ENCODE measurements at regions not wholly inside any gene's neighbourhood (a gene's known extent, or its start where the extent isn't known, plus 50 kb on each side); places are given as distances from the start of the nearest gene placed in this dataset.

GRCh38 chr12:88909510-88909909, 329.2 kb upstream of the KITLG start:
- H2AFZ ChIP-seq (ENCODE audit: control insufficient read depth, low read length): no peak overlapping the region
- H3K4me2 ChIP-seq (ENCODE audit: control insufficient read depth, extremely low read depth, insufficient read depth, low read depth, low read length): no peak overlapping the region
- no peak overlapping the region for H3K4me3 ChIP-seq (ENCODE audit: control insufficient read depth in 2 of 3, extremely low read depth in 1 of 3, insufficient read depth in 2 of 3, low read depth in 1 of 3, low read length in 3 of 3)
- H3K9me3 ChIP-seq (ENCODE audit: control insufficient read depth, low read depth, low read length): no peaks in the 10 kb centered on the region
- dilution Hi-C loops (cut with MboI; ENCODE audit: extremely low pct_ligation_motif_present, low sequenced_read_pairs): no loop called here
- no peak overlapping the region for H3K27ac ChIP-seq (ENCODE audit: control insufficient read depth, insufficient read depth, low read length)
- DNase-seq (ENCODE audit: low read depth, low spot score): no peak
- H3K9me1 ChIP-seq (ENCODE audit: control insufficient read depth, extremely low read depth, insufficient read depth, low read length): no peaks in the 10 kb centered on the region
- no peak for FAIRE-seq
- H3K4me1 ChIP-seq (ENCODE audit: control insufficient read depth, extremely low read depth, insufficient read depth, low read length): no peaks in the 10 kb centered on the region
- TF ChIP-seq EZH2 (IDR thresholded peaks at IDR 0.05; ENCODE audit: low read length): no peak
- TF ChIP-seq CTCF (optimal IDR thresholded peaks at IDR 0.05 in 1 of 3, IDR thresholded peaks at IDR 0.05 in 1 of 3, conservative IDR thresholded peaks at IDR 0.05 in 1 of 3; ENCODE audit: extremely low read depth in 1 of 3, insufficient read depth in 2 of 3, low read length in 3 of 3): no peak
- H3K9ac ChIP-seq (ENCODE audit: control insufficient read depth, extremely low read depth, insufficient read depth, low read length): no peak overlapping the region
- H3K79me2 ChIP-seq (ENCODE audit: control insufficient read depth, insufficient read depth, low read length): no peaks in the 10 kb centered on the region
- H3K27me3 ChIP-seq (ENCODE audit: control insufficient read depth, extremely low read depth, insufficient read depth, low read length): no peaks in the 10 kb centered on the region
- H4K20me1 ChIP-seq (ENCODE audit: control insufficient read depth, extremely low read depth, insufficient read depth, low read length): no peaks in the 10 kb centered on the region
- no peaks in the 10 kb centered on the region for H3K36me3 ChIP-seq (ENCODE audit: control insufficient read depth in 2 of 2, extremely low read depth in 1 of 2, insufficient read depth in 2 of 2, low read length in 2 of 2)

GRCh38 chr12:88908345-88908744, 328.1 kb upstream of the KITLG start:
- DNase-seq (ENCODE audit: low read depth, low spot score): no peak
- Histone ChIP-seq H3K4me2 (ENCODE audit: control insufficient read depth, extremely low read depth, insufficient read depth, low read depth, low read length) (no peak overlapping the region), H3K27ac (ENCODE audit: control insufficient read depth, insufficient read depth, low read length) (no peak overlapping the region), H2AFZ (ENCODE audit: control insufficient read depth, low read length) (no peak overlapping the region), H3K36me3 (ENCODE audit: control insufficient read depth in 2 of 2, extremely low read depth in 1 of 2, insufficient read depth in 2 of 2, low read length in 2 of 2) (no peaks in the 10 kb centered on the region), H3K9ac (ENCODE audit: control insufficient read depth, extremely low read depth, insufficient read depth, low read length) (no peak overlapping the region), H3K4me3 (ENCODE audit: control insufficient read depth in 2 of 3, extremely low read depth in 1 of 3, insufficient read depth in 2 of 3, low read depth in 1 of 3, low read length in 3 of 3) (no peak overlapping the region), H3K79me2 (ENCODE audit: control insufficient read depth, insufficient read depth, low read length) (no peaks in the 10 kb centered on the region), H3K9me3 (ENCODE audit: control insufficient read depth, low read depth, low read length) (no peaks in the 10 kb centered on the region), H4K20me1 (ENCODE audit: control insufficient read depth, extremely low read depth, insufficient read depth, low read length) (no peaks in the 10 kb centered on the region), H3K9me1 (ENCODE audit: control insufficient read depth, extremely low read depth, insufficient read depth, low read length) (no peaks in the 10 kb centered on the region), H3K4me1 (ENCODE audit: control insufficient read depth, extremely low read depth, insufficient read depth, low read length) (no peaks in the 10 kb centered on the region), H3K27me3 (ENCODE audit: control insufficient read depth, extremely low read depth, insufficient read depth, low read length) (no peaks in the 10 kb centered on the region)
- no peak for FAIRE-seq
- TF ChIP-seq CTCF (optimal IDR thresholded peaks at IDR 0.05 in 1 of 3, IDR thresholded peaks at IDR 0.05 in 1 of 3, conservative IDR thresholded peaks at IDR 0.05 in 1 of 3; ENCODE audit: extremely low read depth in 1 of 3, insufficient read depth in 2 of 3, low read length in 3 of 3): no peak
- TF ChIP-seq EZH2 (IDR thresholded peaks at IDR 0.05; ENCODE audit: low read length): no peak
- dilution Hi-C loops (cut with MboI; ENCODE audit: extremely low pct_ligation_motif_present, low sequenced_read_pairs): no loop called here
